GM12878 (cell line): ENCODE measurements at regions not wholly inside any gene's neighbourhood (a gene's known extent, or its start where the extent isn't known, plus 50 kb on each side); places are given as distances from the start of the nearest gene placed in this dataset.

Experiments used
- CTCF ChIP-seq, 3 experiments: IDR thresholded peaks in 2 of 3; conservative IDR thresholded peaks in 1 of 3; 2 replicates each; pipeline ENCODE4 v1.5.1; 2011; ENCODE audit warnings: low read depth in 3 of 3, low read length in 3 of 3, mild to moderate bottlenecking in 3 of 3, control low read depth in 2 of 3, moderate library complexity in 2 of 3, inconsistent platforms in 1 of 3, mixed read lengths in 1 of 3; ENCODE audit not compliant: control insufficient read depth in 2 of 3, insufficient read depth in 1 of 3; ENCODE audit errors: extremely low read depth in 1 of 3
- DPF2 ChIP-seq: fragments of 450-650 bp; IDR thresholded peaks from 2 replicates; pipeline ENCODE4 v1.6.1; 2017; ENCODE audit warnings: mild to moderate bottlenecking
- EZH2 ChIP-seq: IDR thresholded peaks from 2 replicates; pipeline ENCODE4 v1.6.1; 2012; ENCODE audit warnings: low read depth, mild to moderate bottlenecking, control low read depth, inconsistent platforms, low read length, borderline replicate concordance; ENCODE audit not compliant: control insufficient read depth
- KDM1A ChIP-seq: fragments of 200-600 bp; sonication (generic); IDR thresholded peaks from 2 replicates; pipeline ENCODE4 v1.6.1; 2016; ENCODE audit warnings: borderline replicate concordance
- POLR2A ChIP-seq: IDR thresholded peaks from 2 replicates; pipeline ENCODE4 v1.6.1; 2011; ENCODE audit warnings: low read depth, mild to moderate bottlenecking, low read length
- SP1 ChIP-seq: IDR thresholded peaks from one replicate; pipeline ENCODE4 v1.6.1; 2011; ENCODE audit warnings: low read depth, low read length
- SUZ12 ChIP-seq: fragments of 200-600 bp; sonication (generic); IDR thresholded peaks from one replicate; pipeline ENCODE4 v1.6.1; 2018; ENCODE audit warnings: antibody characterized with exemption, mild to moderate bottlenecking; ENCODE audit not compliant: unreplicated experiment

GRCh38 chrX:94742772-94743171, 1068.8 kb downstream of the FAM133A start:
- no peak for TF ChIP-seq POLR2A
- no peak for TF ChIP-seq CTCF (IDR thresholded peaks at IDR 0.05 in 2 of 3, conservative IDR thresholded peaks at IDR 0.05 in 1 of 3; ENCODE audit: control insufficient read depth in 2 of 3, extremely low read depth in 1 of 3, insufficient read depth in 1 of 3, low read depth in 3 of 3, low read length in 3 of 3)
- TF ChIP-seq DPF2 = no peak
- TF ChIP-seq EZH2 = no peak
- TF ChIP-seq KDM1A = no peak
- TF ChIP-seq SP1 = no peak
- TF ChIP-seq SUZ12 = no peak
